Stimulated activated naive CD4-positive, alpha-beta T cell (primary cell): ENCODE measurements at regions not wholly inside any gene's neighbourhood (a gene's known extent, or its start where the extent isn't known, plus 50 kb on each side); places are given as distances from the start of the nearest gene placed in this dataset.

Experiments
- DNase-seq, 6 experiments: peaks; one replicate each; lab custom pipeline; 2025; lab: John Stamatoyannopoulos, UW

DNA sequence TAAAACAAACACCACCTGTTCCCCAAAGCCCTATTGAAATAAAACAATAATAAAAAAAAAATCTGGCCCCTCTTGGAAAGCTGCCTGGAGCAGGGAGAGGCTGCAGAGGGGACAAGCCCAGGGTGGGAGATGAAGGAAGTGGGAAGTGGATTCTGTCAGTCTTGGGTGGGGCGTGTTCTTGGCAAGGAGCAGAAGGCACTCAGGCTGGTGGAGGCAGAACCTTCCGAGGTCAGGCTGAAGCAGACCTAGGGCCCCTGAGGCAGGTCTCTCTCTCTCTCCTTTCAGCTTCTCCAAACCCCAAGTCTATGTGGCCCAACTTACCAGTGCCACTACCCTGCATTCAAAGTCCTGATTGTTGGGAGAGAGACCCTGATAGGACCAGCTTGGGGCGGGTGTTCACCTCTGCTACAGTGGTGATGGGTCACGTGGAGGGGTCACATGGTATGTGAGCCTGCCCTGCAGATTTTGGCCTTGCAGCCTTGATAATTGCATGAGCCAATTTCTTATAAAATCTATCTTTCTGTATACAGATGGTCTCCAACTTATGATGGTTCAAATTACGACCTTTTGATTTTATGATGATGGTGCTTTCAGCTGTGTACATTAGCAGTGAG, 145.4 kb upstream of the C1orf174 start:
- no peak for DNase-seq

DNA sequence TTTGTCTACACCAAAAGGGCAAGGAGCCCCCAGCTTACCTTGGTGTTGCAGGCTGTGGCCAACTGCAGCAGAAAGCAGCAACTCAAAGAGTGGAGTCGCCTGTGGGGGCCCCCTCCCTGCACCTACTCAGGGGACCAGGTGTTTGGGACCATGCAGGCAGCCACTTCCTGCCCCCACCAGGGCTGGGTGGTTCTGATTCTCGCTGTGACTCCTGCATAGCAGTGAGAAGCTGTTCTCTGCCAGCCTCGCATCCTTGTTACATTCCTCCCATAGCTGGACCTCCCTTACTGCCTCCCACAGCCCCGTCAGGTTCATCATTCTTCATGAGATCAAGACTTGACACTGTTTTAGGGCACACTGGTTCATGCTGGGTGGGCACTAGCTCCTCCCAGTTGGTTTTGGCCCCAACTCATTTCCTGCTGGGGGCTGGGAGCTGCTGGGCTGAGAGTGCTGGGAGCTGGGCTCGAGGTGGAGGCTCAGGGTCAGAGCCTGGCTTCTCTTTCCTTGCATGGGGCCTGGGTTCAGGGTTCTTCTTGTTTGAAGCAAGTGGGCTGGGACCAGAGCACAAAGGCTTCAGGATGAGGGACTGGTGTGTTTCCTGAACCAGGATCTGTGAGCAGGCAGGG, 146.9 kb upstream of the C1orf174 start:
- DNase-seq, result no peak

DNA sequence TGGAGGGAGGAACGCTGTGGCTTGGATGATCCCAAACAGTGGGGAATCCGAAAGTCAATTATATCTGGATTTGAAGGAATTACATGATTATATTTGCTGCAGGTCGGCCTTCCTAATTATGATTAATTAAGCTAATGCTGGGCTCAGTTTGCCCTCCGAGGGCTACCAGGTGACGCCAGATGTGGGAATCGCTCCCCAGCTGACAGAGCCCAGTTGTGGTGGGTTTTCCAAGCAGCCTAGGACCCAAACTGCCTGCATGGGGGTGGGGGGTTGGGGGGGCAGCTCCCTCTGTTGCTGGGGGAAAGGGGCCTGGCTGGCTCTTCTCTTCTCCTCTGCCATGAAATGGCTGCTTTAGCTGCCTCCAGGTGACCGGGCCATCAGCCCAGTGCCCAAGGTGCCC, 147.6 kb upstream of the C1orf174 start:
- DNase-seq, result no peak

DNA sequence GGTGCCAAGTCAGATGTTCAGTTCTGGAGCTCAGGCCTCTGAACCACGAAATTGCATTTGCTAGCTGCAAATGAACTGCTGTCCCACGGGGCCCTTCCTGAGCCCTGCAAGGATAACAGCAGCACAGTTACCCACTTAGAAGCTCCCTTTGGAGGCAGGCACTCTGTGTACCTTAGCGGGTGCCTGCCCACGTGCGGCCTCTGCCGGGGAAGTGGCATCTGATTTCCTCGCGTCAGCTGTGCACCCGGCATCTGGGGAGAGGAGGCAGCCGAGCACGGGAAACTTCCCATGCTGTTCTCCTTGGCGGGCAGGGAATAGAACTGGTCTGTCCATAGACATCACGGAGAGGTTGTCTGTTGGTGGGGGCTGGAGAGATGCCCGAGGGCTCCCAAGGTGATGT, 148.0 kb upstream of the C1orf174 start:
- no peak for DNase-seq

DNA sequence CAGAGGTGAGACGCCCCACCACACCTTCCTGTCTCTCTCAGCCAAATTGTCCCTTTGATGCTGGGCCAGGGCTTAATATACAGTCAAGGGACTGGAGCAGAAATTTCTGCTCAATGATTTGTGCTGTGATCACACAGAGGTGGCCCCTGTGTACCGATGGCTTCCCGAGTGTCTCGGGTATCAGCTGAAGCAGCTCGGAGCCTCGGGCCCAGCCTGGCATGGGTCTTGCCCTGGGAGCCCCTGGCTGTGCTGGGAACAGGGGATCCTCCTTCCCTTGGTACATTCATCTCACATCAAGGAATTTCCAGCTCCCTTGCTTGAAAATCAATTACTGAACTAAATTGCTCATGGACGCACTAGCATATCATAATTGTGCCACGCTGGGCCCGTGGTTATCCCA, 148.8 kb upstream of the C1orf174 start:
- DNase-seq, result no peak

DNA sequence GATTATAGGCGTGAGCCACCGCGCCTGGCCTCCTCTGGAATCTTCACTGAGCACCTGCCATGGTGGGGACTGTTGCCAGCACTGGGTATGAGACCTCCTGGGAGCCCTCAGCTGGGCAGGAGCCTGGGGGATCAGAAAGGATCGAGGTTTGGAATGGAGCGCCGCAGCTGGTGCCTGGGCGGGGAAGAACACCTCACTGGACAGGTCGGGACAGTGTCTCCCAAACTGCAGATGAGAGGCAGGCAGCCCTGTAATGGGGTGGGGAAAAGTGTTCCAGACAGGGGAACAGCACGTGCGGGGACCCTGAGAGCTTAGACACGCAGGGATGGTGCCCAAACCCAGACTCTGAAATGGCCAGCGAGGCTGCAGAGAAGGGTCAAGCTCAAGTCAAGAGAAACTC, 150.9 kb upstream of the C1orf174 start:
- DNase-seq, result no peak

DNA sequence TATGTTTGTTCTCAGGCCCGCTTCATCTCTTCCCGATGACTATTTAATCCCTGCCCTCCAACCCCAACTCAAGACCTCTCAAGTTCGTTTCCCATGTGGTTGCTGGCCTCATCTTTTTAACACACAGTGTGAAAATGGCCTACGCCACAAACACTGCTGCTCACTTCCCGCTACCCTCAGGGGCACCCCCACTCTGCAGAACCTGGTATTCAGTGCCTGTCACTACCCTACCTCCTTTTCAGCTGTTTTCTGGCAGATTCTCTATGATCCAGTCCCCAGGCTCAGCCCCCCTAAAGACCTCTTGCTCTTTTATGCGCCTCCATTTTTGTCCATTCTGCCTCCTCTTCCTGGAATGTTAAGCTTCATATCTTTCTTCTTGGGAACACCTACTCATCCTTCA, 152.6 kb upstream of the C1orf174 start:
- no peak for DNase-seq

DNA sequence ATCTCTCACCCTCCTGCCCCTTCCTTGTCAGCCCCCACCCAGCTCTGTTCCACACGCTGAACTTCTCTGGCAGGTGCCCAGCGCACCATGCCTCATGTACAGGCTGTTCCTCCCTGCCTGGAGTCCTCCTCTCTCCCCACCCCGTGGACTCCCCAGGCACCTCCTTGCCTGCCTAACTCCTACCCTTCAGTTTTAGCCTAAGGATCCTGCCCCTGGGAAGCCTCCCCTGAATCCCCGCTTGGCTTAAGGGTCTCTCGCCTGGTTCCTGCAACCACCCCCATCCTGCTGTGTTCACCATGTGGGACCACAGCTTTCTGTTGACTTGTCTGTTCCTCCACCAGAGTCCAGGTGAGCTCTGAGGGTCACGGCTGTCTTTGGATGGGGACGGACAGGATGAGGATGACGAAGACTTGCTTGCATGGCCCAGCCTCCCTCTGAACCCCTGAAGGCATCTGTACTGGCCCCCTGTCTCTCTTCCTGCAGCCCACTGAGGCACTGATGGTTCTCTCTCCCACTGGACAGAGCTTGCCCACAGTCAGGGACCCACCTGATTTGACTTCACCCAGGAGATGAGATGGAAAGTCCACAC, 153.2 kb upstream of the C1orf174 start:
- no peak for DNase-seq

DNA sequence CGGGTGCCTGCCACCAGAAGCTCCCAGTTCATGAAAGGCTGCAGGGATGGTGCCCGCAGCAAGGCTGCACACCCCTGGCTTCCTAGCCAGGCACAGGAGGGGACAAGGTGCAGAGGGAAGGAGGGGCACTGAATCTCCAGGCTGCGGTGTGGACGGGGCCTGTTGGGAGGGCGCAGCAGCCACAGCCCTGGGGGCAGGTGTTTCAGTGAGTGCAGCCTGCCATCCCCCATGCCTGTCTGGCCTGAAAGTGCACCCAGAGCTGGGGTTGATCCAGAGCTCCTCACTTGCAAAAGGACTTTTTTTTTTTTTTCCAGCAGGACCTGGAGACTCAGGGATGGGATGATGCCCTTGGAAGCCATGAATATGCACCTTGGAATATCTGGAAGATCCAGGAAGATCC, 153.7 kb upstream of the C1orf174 start:
- DNase-seq, result no peak

DNA sequence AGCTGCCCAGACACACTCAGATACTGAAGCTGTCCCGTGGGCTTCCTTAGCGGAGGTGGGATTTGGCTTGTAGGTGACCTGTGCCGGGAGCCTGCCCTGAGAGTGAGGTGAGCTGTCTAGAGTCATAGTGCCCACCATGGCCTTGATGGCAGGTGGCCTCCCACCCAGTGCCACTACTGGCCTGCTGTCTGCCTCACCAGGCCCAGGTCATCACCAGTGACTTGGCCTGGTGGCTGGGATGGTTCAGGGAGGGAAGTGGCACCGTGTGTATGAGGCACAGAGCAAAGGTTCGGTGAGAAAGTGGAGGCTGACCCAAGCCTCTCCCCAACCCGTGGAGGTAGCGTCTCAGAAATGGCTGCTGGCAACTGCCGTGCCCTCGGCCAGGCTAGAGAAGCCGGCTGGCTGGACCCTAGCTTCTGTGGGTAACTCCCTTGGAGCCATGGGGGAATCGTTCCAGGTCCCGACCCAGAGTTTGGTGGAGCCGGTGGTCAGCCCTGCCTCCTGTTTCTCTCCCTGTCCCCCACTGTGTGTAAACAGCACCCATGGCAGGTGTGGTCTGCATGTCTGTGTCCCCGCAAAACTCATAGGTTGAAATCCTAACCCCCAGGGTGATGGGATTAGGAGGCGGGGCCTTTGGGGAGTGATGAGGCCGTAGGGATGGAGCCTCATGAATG, 155.4 kb upstream of the C1orf174 start:
- no peak for DNase-seq

DNA sequence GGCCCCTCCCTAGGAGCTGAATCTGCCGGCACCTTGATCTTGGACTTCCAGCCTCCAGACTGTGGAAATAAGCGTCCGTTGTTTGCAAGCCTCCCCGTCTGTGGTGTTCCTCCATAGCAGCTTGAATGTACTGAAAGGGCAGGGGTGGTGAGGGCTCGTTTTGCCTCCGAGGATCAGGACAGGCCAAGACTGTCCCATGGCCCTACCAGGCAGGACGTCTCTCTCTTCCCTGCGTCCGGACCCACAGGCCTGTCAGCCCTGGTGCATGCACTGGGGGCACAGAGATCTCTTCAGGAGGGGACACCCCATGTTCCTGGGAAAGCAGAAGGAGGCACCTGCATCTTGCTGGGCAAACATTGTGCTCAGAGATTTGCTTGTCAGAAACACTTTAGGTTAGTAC, 156.3 kb upstream of the C1orf174 start:
- DNase-seq, result no peak

DNA sequence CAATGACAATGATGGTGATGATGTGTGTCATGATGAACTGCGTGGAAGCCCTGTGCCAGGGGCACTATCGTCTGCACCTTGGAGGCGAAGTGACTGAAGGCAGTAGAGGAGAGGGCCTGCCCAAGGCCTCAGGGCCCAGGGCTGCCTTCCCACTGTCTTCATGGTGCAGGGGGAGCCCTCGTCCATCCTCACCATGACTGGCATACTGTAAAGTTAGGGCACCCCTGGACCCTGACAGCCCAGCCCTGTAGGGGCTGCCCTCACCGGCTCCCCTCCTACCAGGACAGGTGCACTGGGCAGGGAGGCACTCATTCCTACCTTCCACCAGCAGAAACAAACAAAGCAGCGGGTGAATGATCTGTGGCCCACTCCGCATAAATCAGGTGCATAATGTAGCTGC, 156.9 kb upstream of the C1orf174 start:
- DNase-seq, result no peak

DNA sequence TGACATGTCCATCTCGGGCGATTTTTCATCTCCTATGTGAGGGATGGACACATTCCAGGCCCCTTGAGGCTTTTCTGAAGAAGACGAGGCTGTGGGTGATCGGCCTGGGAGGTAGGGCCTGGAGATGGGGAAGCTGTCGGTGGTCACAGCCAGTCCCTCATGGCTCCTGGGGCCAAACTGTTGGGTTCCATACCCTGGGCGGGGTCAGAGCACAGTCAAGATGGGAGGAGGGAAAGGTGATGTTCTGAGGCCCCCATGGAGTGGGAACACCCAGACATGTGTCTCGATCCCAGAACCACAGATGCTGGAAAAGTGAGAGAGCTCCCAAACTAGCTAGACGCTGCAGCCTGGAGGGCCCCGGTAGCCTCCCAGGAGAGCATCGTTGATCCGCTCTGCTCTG, 157.5 kb upstream of the C1orf174 start:
- no peak for DNase-seq

DNA sequence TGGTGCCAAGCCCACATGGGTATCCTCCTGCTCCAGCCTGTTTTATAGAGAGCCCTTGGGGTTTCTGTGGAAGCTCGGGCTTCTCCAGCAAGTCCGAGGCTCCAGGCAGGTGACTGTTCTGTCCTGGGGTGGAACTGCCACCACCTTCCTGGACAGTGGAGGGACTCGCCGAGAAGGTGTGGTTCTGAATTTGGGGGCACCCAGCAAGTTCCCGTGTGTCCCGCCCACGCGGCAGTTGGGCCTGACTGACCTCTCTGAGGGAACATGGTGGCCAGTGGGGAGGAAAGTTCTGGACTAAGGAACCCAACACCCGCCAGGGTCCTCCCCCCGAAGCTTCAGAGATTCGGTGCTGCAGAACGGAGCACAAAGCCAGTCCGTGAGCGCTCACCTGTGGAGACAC, 158.1 kb upstream of the C1orf174 start:
- no peak for DNase-seq

DNA sequence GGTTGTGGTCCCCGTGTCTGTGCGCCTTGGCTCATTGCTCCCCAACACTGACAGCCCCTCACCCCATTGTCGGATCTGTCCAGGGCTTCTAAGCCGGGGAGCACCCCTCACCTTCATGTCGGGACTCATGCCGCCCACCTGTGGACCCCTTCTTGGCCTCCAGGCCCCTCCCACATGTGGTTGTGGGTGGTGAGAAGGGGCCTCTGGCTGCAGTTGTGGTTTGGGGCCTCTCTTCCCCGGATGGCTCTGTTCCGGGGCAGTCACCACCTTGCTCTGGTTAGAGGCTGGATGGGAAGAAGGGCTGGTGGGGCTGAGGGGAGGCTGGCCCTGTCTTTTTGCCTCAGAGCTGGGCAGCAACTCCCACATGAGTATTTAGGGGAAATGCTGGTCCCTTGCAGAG, 158.6 kb upstream of the C1orf174 start:
- no peak for DNase-seq

DNA sequence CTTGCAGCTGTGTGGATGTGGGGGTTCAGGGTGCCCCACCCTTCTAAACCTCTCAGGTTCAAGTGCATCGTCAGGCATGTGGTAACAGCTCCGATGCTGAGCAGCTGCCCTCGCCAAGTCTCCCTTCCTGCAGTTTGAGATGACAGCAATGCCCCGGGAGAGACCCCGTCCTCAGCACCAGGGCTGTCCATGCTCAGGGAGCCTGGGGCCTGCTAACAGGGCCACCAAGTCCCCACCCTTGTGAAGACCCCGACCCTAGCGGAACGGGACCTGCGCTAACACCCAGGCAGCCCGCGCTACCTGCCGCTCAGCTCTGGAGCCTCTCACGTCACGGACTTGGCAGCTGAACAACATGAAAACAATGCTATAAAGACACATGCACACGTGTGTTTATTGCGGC, 159.2 kb upstream of the C1orf174 start:
- DNase-seq, result no peak

DNA sequence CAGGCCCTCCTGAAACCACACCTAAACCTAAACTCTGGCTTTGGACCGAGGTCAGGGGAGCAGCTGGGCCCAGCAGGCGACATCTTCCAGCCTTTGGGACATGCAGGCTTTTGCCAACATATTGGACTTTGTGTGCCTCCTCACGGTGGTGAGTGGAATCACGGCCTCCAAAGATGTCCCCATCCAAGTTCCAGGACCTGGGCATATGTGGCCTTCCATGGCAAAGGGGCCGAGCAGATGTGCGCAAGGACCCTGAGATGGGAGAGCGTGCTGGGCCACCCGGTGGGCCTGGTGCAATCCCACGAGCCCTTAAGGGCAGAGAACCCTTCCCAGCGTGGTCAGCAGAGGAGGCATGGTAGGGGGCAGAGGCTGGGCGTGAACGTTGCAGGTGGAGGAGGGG, 160.8 kb upstream of the C1orf174 start:
- no peak for DNase-seq

DNA sequence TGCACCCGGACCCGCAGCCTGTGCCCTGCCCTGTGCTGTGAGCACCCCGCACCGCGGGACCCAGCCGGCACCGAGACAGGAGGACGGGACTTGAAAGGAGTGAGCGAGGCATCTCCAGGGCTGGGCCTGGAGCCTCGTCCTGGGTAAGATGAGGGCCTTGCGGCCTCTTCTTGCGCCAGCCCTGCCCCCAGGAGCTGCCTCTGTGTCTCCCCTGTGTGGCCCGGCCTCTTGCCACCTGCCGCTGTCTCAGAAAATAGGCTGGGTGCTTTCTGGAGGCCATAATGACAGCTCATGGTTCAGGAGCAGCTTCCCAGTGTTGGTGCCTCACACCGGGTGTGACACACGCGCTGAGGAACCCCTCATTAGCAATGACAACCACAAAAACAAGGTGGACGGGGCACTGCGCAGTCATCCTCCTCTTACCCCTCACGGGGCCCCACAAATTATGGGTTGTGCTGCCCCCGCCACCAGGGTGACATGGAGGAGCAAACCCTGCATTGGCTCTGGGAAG, 161.5 kb upstream of the C1orf174 start:
- no peak for DNase-seq

DNA sequence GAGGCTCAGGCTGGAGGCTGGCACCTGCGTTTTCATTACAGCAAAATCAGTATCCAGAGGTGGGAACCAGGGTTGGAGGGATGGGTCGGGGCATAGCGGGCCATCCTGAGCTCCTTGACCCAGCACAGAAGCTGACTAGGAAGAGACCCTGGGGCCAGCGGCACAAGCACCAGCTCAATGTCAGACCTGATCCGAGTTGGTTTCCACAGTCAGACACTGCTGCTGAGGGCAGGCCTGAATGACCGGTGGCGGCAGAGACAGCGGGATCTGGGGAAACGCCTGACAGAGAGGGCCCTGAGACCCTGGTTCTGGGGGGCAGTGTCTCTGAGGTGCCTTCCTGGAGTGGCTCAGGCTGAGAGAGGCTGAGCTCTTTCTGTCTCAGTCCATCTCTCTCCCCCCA, 162.0 kb upstream of the C1orf174 start:
- no peak for DNase-seq

DNA sequence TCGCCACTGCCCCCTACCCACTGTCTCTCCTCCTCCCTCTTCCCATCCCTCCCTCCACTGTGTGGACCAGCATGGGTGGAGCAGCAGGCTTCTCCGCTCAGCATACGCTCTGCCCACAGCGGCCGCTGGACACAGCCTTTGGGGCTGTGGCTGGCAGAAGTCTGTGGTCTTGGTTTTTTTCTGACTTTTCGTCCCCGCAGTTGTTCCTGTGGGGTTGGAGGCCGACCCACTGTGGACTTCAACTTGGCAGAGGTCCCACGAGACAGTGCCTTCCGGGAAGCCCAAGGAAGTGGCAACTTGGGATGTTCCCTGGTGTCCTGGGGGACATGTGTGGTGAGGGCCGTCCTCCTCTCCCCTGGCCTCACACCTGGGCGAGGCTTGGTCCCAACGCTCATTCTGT, 162.5 kb upstream of the C1orf174 start:
- DNase-seq, result no peak

DNA sequence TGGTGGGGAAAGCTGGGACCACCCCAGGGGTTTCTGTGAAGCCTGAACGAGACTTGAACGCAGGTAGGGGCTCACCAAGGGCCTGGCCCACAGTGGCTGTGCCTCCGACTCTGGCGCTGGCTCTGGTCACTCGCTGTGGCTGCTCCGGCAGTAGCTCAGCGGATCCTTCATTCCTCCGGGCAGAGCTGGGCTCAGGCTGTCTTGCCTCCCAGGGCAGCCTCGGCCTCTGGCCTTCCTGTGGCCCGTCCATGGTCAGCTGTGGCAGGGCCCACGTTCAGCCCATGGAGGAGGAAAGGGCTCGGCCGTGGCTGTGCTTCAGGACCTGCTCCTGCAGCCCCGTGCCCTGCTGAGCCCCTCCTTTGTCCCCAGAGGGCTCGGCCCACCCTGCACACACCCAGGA, 162.9 kb upstream of the C1orf174 start:
- no peak for DNase-seq

DNA sequence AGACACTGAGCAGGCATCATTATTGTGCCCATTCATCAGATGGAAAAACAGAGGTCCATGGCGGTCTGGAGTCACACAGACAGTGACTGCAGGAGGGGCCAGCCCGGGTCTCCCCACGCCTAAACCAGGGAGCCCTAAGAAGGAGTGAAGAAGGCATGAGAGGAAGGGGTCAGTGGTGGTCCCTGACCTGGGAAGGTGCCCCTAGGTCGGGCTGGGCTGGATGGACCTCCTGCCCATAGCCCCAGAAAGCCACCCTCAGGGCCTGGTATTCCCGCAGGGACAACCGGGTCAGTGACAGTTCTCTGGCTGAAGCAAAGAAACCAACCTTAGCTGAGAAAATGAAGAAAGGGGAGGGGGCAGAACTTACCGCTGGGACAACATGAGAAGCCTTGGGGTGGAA, 163.4 kb upstream of the C1orf174 start:
- DNase-seq, result no peak
